Dermis blood vessel endothelial cell (primary cell): ENCODE measurements at regions not wholly inside any gene's neighbourhood (a gene's known extent, or its start where the extent isn't known, plus 50 kb on each side); places are given as distances from the start of the nearest gene placed in this dataset.
A peak's percentile ranks its signal among the peaks of the same experiment; 100 is the strongest.
"Not testable (repeated sequence)": the region's sequence is repeated elsewhere in the genome, so short reads cannot be mapped to it uniquely, and the experiment has no call there.

Experiments used
- DNase-seq: peaks from one replicate; pipeline ENCODE4 v3.0.0; 2010

DNA sequence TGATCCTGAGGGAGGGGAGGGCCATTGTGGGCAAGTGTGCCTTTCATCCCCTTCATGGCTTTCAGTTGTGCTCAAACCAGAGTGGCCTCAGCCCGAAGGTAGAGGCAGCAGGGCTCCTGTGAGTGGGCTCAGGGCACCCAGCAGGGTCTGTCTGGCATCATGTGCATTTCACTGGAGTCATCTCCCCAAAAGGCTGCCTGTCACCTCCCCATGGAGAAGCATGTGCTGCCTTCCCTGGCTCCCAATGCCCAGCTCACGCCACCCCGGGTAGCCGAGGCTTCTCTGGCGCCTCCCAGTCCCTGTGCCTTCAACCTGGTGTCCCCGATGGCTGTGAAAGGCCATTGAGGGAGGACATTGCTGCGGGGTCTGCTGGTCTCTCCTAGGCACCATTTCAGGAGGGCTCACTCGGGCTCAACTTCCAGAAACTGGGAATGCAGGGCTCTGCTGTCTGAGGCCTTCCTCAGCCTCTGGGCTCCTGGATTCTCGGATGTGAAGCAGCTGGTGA lies 213.9 kb downstream of the BANP start:
- not testable (repeated sequence) for DNase-seq

DNA sequence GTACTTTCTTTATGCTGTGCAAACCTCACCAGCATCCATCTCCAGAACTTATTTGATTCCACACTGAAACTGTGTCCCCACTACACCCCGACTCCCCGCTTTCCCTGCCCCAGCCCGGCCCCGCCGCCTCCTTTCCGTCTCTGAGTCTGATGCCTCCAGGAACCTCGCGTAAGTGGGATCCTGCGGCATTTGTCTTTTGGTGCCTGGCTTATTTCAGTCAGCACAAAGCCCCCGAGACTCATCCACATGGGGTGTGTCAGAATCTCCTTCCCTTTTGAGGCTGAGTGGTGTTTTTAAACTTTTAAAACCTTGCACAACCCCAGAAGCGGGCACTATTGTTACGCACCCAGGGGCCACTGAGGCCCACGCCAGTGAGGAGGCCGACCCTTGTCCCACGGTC lies 214.4 kb downstream of the BANP start:
- not testable (repeated sequence) for DNase-seq

DNA sequence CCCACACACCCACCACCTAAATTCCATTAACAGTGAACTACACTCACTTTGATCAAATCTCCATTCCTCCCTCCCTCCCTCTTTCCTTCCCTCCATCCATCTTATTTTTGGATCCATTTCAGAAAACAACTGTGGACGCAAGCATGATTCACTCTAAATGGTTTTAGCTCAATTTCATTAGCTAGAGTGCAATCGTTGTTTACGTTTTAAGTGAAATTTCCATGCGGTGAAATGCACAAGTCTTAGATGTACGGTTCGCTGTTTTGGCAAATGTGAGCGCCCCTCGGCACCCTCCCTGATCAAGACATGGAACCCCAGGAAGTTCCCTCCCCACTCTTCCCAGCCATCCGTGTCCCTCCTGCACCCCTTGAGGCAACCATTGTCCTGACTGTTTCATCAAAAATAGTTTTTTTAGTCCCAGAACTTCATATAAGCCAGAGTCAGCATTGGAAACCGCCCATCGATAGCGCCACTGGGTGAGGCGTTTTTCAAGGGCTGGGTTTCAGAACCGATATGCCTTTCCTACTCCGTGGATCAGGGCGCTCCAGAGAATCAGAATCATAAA lies 215.1 kb downstream of the BANP start:
- not testable (repeated sequence) for DNase-seq

DNA sequence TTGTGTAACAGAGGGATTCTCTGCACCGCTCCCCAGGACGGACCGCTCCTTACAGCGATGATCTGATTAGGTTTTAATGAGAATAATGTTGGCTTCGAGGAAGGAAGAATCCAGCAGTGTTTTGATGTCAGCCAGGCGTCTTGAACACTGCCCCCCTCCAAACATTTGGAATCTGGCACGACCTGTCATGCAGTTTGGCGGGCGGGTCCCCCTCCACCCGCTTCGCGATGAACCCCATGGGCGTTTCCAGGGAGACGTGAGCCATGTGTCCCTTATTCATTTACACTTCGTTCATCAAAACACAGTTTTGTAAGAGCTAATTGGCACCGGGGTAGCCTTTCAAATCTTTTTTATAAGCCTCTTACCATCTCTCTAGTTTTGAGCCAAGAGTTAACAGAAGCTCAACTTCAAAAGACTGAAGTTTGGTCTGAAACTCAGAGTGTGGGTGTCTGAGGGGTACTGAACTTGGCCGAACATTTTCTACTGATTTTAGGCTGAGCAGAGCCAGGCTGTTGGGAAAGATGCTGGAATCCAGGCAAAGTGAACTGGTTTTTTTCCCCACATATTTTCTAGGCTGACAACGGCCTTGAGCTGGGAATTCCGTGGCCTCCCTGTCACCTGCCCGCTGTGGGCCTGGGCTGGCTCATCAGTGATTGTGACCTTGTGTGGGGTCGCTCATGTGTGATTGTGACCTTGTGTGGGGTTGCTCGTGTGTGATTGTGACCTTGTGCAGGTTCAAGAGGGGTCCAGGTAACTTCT lies 214.8 kb upstream of the ZNF469 start:
- DNase-seq = not testable (repeated sequence)

DNA sequence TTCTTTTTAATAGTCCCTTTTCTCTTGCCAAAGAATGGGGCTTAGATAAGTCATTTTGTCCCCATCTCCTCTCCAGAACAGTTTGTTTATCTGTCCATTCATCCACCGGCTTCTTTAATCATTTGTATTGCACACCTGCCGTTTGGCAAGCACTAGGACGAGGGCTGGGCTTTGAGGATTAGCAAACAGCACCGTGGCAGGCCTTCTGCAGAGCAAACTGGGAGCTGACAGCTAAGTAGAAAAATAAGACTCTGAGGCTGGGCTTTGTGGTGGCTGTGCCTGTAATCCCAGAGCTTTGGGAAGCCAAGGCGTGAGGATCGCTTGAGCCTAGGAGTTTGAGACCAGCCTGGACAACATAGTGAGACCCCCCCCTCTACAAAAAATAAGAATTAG lies 214.2 kb upstream of the ZNF469 start:
- DNase-seq = not testable (repeated sequence)

DNA sequence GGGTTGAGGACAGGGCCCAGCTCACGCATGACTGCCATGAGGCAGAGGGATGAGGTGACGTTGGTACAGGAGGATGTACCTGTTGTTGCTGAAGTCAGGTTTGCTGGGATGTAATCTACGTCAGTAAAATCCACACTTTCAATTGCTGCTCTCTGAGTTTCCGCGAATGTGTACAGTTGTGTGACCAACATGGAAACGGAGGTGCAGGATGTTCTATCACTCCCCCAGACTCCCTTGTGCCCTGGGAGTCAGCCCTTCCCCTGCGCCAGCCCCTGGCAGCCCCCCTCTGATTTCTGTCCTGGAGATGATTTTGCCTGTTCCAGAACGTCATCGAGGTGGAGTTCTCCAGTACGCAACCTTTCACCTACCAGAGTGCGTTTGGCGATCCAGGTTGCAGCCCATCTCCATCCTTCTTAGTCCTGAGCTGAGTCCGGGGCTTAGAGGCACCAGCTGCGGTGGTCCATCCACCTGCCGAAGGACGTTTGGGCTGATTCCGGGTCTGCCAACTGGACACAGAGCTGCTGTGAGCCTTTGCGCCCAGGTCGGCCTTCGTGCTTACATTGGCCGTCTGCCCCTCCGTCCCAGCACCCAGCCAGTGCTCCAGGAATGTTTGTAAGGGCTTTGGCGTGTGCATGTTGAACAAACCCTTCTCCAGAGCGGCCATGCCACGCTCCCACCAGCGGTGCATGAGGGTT lies 213.5 kb upstream of the ZNF469 start:
- DNase-seq = not testable (repeated sequence)

DNA sequence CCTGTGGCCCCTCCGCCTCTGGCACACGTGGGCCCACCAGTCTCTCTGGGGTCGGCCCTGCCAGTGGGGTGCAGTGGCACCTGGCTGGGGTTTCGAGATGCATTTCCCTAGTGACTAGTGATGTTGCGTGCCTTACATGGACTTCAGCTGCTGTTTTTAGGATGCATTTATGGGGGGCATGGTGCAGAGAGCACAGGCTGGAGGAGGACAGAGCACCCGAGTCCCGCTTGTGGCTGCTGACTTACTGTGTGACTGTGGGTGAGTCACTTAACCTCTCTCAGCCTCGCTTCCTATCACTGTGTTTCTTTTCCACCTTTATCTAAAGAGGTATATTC lies 213.0 kb upstream of the ZNF469 start:
- DNase-seq = not testable (repeated sequence)

DNA sequence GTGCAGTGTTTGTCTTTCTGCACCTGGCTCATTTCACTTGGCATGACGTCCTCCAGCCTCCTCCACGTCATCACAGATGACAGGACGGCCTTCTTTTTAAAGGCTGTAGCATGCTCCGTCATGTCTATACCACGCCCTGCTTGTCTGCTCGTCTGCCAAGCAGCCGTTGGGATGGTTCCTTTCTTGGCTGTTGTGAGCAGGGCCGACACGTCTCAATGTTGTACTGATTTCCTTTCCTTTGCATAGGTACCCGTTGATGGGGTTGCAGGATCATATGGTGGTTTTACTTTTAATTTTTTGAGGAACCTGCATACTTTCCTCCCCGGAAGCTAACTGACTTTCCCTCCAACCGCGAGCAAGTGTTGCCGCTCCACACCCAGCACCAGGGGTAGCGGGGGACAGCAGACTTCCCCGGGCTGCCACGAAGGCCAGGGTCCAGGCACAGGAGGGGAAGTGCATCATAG lies 212.2 kb upstream of the ZNF469 start:
- DNase-seq = no peak

DNA sequence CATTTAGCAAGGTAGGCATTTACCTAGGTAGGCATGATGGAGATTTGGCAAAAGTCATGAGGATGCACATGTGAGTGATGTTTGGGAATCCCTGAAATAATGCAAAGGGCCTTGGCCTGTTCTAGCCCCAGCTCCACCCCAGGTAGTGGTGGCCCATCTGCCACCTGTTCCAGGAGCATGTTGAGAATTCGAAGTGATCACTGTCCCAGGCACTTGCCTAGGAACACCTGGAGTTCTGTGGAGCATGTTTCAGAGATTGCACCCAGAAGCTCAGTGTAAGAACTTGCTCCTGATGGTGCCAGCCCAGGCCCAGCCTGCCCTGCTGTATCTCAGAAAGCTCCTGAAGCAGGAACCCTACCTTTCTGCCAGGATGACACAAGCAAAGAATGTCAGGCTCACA lies 211.6 kb upstream of the ZNF469 start:
- DNase-seq = not testable (repeated sequence)

DNA sequence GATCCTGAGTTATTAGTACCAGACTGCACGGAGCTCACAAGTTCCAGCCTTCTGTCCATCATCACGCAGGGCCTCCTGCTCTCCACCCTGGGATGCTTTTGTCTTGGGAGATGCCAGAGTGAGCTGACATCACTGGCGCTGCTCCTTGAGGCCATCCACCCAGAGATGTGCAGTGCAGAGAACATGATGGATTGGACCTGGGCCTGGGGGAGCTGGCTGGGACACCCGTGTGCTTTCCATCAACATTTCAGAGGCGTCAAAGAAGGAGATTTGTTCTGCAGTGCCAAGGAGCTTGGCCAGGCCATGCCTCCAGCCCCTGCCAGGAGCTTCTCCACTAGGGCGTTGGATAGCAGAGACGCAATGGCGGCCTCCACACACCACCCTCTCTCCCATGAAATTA lies 206.6 kb upstream of the ZNF469 start:
- DNase-seq = not testable (repeated sequence)

DNA sequence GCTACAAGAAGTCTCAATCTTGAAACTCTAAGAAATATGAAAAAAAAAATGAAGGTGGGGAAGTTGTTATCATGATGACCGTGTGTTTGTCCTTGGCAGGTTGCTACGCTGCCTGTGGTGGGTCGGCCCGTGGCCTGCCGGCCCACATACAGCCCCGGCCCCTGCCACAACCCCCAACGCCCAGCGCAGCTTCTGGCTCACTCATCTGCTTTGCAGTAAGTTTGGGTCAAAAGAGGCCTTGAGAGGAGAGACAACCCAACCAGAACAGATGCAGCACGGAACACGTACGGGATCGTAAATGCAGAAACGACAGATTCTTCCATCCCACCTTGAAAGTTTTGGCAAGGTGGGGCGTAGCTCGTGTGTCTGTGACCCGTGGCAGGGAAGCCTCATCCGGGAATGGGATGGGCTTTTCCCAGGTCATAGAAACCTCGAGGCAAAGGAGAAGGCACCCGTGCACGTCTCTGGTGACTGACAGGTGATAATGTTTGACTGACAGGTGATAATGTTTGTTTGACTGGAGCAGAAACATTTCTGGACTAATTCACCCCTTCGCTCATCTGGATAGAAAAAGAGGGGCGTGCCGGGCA lies 206.1 kb upstream of the ZNF469 start:
- DNase-seq = not testable (repeated sequence)

DNA sequence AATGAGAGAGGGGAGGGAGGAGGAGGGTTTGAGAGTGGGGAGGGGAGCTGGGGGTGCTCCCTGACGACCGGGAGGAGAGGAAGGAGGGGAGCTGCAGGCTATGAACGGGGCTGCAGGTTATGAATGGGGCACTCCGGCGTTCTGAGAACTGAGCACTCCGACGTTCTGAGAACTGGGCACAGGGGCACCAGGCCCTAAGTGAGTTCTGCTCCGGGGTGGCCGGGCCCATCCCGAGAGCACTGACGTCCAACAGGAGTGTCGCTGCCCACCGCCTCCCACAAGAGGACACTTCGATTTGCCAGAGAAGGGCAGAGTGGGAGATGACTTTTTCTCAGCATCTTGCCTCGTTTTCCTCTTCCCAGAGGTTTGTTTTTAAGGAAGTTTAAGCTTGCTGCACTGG lies 204.5 kb upstream of the ZNF469 start:
- not testable (repeated sequence) for DNase-seq

DNA sequence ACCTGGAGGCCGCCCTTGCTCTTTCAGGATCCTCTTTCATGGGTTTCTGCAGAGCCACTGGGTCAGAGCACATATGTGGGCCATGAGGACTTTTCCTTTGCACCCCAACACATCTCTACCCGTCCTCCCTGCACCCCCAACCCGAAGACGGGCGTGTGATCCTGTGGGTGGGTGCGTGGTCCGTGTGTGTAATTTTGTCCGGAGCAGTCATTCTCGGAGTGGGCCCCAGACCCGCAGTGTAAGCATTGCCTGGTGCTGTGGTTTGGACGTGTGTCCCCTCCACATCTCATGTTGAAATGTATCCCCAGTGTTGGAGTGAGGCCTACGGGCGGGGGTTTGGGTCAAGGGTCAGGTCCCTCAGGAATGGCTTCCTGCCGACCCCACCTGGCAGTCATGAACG lies 203.9 kb upstream of the ZNF469 start:
- DNase-seq = not testable (repeated sequence)

DNA sequence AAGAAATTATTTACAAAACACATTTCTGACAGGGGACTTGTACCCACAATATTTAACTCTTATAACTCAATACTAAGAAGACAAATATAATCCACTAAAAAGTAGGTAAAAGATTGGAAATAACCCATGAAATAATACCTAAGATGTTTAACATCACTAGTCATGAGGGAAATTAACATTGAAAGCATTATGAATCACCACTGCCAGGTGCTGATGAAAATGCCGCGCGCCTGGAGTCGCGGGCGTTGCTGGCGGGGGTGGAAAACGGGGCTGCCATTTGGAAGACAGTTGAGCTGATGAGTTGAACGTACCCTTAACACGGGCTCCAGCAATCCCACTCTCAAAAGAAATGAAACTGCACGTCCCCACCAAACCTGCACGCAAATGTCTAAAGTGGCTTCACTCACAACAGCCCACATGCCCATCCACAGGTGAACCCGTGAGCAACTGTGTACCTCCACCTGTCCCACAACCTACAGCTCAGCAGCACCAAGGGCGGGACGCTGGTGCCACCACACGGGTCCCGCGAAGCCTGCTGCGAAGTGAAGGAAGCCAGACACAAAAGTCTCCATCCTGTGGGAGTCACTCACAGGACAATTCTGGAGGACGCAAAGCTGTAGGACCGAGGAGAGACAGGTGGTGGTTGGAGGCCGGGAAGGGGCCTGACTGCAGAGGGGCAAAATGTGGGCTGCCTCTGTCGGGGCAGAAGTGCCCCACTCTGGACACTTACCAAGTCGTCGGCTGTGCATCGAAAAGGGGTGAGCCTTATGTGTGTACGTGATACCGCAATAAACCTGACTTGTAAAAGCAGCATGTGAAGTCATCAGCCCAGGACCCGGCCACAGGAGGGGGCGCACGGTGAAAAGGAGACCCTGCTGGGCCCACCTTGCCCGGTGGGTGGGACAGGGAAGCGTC lies 199.5 kb upstream of the ZNF469 start:
- not testable (repeated sequence) for DNase-seq

DNA sequence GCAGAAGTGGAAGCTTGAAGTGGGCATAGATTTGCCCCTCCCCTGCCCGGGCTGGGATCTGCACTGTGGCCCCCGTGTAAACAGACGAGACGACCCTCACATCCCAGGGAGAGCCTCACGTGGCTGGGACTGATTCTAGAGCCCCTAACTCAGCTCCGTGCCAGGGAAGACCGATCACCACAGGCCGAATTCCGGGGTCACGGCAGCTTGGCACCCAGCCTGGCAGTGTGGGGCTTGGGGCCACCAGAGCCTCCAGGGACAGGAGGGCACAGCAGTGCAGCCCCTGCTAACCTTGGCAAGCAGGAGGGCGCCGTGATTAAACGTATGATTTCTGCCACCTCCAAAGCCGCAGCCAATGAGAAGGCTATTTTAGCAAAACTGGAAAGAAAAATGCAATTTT lies 198.7 kb upstream of the ZNF469 start:
- DNase-seq = not testable (repeated sequence)

DNA sequence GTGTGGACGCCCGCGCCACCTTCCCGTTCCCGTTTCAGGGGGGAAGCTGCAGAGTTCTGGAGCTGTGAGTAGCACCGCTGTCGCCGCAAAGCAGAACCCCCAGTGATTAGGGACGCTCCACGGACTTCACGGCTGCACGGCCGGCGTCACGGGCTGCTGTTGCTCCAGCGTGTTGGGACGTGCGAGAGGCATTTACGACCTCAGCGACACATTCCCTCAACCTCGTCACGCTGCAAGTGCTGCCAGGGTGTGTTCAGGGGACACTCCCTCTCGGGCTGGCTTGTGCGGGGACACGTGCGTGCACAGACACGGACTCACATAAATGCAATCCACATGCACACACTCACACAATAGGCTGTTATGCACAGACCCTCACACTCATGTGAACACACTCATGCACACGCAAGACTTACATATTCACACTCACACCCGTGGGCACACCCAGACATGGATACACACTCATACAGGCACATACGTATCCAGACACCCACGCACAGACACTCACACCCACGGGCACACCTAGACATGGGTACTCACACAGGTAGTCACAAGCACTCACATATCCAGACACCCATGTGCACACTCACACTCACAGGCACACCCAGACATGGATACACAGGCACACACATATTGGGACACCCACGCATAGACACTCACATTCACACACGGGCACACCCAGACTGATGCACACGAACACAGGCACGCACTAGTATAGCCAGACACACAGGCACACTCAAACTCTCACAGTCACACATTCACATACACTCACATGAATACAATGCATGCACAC lies 198.0 kb upstream of the ZNF469 start:
- DNase-seq = not testable (repeated sequence)

DNA sequence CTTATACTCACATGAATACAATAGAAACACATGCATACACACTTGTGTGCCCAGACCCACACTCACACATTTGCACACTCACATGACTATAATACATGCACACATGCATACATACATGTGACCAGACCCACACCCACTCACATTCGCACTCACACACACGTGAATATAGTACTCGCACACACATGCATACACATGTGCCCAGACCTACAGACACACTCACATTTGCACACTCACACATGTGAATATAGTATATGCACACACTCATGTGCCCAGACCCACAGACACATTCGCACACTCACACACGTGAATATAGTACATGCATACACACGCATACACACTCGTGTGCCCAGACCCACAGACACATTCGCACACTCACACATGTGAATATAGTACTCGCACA lies 197.4 kb upstream of the ZNF469 start:
- DNase-seq = not testable (repeated sequence)

DNA sequence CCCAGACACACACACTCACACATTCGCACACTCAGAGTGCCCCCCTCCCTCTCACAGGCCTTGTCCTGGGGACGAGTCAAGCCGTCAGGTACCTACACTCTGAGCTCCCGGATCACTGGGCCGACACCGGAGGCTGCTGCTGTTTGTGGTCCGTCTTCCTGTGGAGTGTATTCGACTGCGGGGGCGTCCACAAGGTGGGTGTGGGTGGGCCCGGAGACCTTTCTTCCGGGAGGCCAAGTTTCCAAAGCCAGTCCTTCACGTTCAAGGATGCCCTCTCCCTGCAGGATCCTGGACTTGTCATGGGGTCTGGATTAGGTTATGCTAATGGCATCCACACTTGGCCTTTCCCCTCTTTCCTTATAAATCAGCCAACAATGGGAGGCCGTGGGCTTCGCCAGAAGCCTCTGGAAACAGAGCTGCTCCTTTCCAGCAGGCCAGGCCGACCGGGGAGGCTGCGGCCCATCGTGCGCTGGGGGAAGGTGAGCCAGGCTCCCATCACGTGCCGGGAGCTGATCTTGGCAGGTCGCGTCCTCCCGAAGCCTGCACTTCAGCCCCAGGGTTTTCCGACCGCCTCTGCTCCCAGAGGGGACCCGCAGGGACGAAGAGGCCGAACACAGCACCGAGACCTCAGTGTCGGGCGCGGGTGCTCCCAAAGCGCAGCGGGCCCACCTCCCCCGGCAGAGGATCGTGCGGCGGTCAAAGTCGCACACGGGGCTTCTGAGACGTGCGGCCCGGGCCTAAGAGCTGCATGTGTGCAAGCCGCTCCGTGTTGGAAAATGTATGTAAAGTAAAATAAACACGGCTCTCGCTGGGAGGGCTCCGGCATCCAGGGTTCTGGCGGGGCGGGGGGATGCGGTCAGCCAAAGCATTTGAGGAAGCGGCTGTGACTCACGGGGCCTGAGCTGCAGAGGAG lies 196.5 kb upstream of the ZNF469 start:
- DNase-seq = peak; percentile 18

DNA sequence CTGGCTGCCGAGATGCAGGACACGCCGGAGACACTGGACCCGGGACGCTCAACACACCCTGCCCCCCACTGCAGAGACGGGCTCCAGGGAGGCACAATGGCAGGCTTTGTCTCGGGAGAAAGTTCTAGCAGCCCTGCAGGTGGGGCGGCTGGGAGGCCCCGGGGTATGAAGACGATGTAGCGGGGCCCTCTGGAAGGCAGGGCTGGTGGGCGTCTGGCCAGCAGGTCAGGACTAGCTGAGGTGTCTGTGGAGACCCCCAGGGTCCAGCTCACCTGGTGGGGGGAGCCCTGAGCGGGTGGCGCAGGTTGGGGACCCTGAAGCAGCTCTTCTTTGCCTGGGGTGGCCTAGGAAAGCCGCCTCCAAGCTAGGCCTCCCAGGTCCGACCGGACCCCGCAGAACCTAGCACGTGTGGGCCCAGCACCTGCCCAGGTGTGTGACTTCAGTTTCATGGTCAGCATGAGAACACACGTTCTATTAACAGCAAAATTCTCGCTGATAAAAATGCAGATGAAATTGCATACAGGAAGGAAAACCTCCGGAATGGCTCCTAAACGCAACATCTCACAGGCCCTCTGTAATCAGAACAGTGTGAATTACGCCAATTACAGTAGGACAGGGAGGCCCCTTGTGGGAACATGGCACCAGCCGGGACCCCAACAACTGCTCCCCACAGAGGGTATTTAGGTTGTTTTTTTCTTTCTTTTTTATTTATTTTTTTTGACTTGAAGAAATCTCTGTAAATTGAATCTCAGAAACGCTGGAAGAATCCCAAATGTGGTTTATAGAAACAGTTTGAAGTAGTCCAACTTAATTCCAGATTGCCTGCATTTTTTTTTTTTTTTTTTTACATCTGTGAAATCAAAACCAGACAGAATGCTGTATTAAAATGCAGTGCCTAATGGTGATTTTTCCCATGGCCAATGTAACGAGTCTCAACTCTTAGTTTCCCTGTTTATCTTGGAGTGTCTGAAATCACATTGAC lies 195.6 kb upstream of the ZNF469 start:
- DNase-seq = not testable (repeated sequence)
